Glomerular endothelial cell (primary cell): ENCODE measurements at regions not wholly inside any gene's neighbourhood (a gene's known extent, or its start where the extent isn't known, plus 50 kb on each side); places are given as distances from the start of the nearest gene placed in this dataset.

Experiments
- DNase-seq: peaks from one replicate; pipeline ENCODE4 v3.0.0-alpha.2; 2011; ENCODE audit warnings: low read depth, low spot score; ENCODE audit errors: extremely low read depth

GRCh38 chr14:38103542-38104225, 104.0 kb upstream of the SSTR1 start:
- no peak for DNase-seq

- no peak for DNase-seq
These were observed 102.5 kb upstream of the SSTR1 start for GRCh38 chr14:38105106-38105702.

- no peak for DNase-seq
These were observed 100.5 kb upstream of the SSTR1 start for GRCh38 chr14:38107216-38107631.

GRCh38 chr14:38108681-38109080, 99.0 kb upstream of the SSTR1 start:
- no peak for DNase-seq

DNA sequence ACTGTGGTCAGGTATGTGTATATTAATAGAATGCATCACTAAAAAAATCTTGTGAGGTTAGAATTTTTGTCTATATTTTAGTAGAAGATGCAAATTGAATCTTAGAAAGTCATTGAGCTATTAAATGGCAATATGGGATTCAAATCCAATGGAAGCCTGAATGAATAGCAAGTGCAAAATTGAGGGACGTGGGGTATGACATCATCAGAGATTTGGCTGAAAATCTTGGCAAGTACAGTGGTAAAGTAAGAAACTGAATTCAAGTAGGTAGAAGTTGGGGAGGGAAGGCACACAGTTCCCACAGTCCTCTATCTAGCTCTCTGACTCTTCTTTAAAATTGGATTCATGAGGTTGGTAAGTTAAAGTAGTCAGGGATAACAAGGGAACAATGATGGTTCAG, 97.4 kb upstream of the SSTR1 start:
- DNase-seq = no peak

DNA sequence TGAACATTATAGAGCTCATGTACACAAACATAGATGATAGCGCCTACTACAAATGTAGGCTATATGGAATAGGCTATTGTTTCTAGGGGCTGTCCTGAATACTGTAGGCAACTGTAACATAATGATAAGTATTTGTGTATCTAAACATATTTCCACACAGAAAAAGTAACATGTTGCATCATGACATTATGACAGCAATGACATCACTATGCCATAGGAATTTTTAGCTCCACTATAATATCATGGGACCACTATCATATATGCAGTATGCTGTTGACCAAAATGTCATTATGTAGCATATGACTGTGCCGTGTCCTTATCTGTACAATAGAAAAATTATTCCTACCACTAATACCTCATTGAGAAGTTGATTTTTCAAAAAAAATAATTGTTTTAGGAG, 96.7 kb upstream of the SSTR1 start:
- DNase-seq = no peak

GRCh38 chr14:38113546-38113945, 94.2 kb upstream of the SSTR1 start:
- no peak for DNase-seq

DNA sequence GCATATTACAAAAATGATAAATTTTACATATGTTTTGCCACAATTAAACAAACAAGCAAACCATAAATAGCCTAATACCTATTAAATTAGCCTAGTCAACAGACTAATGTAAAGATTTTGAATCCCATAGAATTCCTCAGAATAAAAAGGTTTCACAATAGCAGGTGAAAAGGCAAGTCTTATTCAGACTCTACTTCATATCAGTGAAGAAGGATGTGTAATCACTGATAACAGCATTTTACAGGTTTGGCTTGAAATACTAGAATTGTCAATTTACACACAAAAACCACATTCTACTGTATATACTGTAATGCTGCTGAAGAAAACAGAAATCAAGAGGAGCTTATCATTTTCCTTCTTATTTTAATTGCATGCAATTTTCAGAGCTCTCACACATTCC, 90.8 kb upstream of the SSTR1 start:
- no peak for DNase-seq

DNA sequence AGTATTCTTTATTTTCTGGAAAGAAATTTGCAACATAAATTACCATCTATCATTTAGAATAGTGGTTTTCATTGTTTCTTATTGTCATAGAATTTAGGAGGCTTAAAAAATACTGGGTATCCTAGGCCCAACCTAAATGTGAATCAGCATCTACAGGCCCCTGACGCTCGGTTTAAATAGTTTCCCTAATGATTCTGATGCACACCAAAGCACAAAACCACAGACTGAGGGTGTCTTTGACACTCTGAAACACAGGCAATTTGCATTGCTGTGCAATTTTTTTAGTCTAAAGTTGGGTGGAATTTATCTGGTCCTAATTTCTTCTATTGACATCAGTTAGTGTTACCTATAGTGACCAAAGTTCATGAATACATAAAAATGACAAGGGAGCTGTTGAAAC, 87.6 kb upstream of the SSTR1 start:
- no peak for DNase-seq

DNA sequence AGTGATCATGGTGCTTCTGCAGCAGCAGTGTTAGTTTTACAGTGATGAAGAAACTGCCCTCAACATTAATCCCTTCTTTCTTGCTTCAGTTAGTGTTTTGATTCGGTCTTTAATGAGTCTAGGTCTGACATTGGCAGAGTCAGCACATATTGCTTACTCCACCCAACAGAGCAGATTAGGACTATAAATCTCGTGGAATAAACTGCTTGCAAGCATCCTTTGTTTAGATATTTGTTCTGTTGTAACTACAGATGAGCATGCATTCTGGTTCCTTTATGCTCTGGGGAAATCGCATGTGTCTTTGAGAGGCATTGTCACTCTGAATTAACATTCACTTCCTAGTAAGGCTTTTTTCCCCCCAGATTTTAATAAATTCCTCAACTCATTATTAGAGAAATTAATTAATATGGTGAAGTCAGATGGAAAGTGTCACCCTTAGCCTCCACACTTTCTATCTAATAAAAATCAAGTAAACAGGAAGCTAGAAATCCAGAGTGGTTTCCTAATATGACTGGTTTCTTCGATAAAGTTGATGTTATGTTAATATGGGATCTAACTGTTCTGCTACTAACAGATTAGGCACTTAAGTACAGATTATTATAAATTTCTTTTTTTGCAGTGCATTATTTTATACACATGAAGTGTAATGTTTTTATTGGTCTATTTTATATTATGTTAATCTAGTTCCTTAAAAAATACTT, 86.2 kb upstream of the SSTR1 start:
- DNase-seq = no peak

DNA sequence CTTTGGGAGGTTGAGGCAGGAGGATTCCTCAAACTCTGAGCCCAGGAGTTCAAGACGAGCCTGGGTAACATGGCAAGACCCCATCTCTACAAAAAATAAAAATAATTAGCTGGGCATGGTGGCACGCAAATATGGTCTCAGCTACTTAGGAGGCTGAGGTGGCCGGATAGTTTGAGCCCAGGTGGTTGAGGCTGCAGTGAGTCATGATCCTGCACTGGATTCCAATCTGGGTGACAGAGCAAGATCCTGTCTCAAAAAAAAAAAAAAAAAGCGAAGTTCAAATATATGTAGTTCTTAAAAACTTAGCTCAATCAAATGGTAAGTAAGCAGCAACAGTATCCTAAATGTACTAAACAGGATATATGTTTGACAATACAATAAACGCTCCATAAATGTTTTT, 85.5 kb upstream of the SSTR1 start:
- DNase-seq = no peak

- DNase-seq = no peak
These were observed 83.2 kb upstream of the SSTR1 start for GRCh38 chr14:38124506-38124905.

- no peak for DNase-seq
These were observed 82.1 kb upstream of the SSTR1 start for GRCh38 chr14:38125481-38126037.

DNA sequence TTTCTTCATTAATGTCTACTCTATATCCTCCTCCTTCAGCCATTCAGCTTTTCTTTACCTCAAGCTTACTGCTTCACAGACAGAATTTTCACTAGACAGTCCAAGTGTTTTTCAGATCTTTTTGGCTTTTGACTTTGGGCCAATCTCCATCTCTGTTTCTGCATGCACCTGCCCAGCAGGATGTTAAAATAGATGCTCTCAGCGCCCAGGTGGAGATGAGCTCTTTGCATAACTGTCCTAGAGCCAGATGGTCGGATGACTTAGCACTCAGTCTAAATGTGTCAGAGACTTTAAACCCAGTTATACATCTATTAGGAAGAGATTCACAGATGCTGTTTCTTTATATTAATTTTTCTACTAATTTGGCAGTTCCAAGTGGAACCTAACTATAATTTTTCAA, 80.3 kb upstream of the SSTR1 start:
- DNase-seq = no peak

- DNase-seq = no peak
These were observed 79.9 kb upstream of the SSTR1 start for GRCh38 chr14:38127784-38128183.

DNA sequence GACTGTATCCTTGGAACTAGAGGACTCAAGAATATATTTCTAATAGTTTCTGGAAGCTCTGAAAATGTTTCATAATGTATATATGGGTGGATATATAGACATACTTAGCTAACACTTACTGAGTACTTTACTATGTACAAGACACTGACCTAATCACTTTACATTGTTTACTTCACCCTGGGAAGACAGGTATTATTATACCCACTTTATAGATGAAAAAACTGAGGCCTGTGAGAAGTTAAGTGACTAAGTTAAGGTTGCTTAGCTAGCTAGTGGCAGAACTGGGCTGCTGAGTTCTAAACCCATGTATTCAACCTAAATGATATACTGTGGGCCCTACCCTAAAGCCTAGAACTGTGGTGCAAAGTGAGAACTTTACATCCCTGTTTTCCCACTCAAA, 79.1 kb upstream of the SSTR1 start:
- DNase-seq = no peak

- no peak for DNase-seq
These were observed 78.5 kb upstream of the SSTR1 start for GRCh38 chr14:38129192-38129591.

GRCh38 chr14:38129705-38130104, 78.0 kb upstream of the SSTR1 start:
- no peak for DNase-seq

GRCh38 chr14:38134416-38135030, 73.2 kb upstream of the SSTR1 start:
- no peak for DNase-seq

GRCh38 chr14:38135106-38135867, 72.4 kb upstream of the SSTR1 start:
- DNase-seq = no peak

DNA sequence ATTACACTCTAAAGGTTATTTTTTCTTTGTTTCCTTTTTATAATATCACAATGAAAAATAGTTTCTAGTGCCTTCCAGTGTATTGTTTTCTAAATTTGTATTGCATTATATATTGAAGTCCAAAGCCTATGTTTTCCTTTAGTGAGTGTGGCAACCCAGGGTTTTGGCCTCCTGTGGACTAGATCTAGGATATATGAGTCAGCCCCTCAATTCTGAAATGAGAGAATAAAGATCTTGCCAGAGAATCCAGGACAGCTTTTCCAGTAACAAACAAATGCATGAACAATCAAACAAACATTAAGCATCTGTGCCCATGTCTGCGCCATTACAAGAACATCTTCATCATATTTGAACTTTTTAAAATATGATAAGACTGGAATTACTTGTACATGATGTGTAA, 70.7 kb upstream of the SSTR1 start:
- no peak for DNase-seq
